Neutrophil (primary cell): ENCODE measurements at regions not wholly inside any gene's neighbourhood (a gene's known extent, or its start where the extent isn't known, plus 50 kb on each side); places are given as distances from the start of the nearest gene placed in this dataset.

Experiments
- H3K27ac ChIP-seq: fragments of 200-600 bp; sonication (generic); 2 replicates; pipeline ENCODE4 v1.5.1; 2016; ENCODE audit warnings: mild to moderate bottlenecking, moderate library complexity
- H3K27me3 ChIP-seq: fragments of 200-600 bp; sonication (generic); 2 replicates; pipeline ENCODE4 v1.6.0; 2016; ENCODE audit warnings: mild to moderate bottlenecking
- H3K36me3 ChIP-seq: fragments of 200-600 bp; sonication (generic); 2 replicates; pipeline ENCODE4 v1.5.1; 2017
- H3K4me1 ChIP-seq, 2 experiments: fragments of 200-600 bp in 1 of 2; sonication (generic) in 1 of 2; 1 replicate in 1 of 2; 2 replicates in 1 of 2; pipeline versions ENCODE4 v1.5.1 to v1.6.1; 2013 to 2016; ENCODE audit warnings: low read depth in 1 of 2, low read length in 1 of 2, mild to moderate bottlenecking in 1 of 2, moderate library complexity in 1 of 2; ENCODE audit not compliant: control insufficient read depth in 1 of 2, insufficient read depth in 1 of 2
- H3K4me3 ChIP-seq, 2 experiments: fragments of 200-600 bp in 1 of 2; sonication (generic) in 1 of 2; 1 replicate in 1 of 2; 2 replicates in 1 of 2; pipeline ENCODE4 v1.5.1; 2013 to 2016; ENCODE audit warnings: low read depth in 1 of 2, low read length in 1 of 2, mild to moderate bottlenecking in 1 of 2, moderate library complexity in 1 of 2
- H3K9me3 ChIP-seq: fragments of 200-600 bp; sonication (generic); 2 replicates; pipeline ENCODE4 v1.5.1; 2016
- TF ChIP-seq, protein P1 (sequence below): fragments of 200-600 bp; sonication (generic); IDR thresholded peaks from 2 replicates; pipeline ENCODE4 v1.5.1; 2016; ENCODE audit warnings: antibody characterized with exemption

DNA sequence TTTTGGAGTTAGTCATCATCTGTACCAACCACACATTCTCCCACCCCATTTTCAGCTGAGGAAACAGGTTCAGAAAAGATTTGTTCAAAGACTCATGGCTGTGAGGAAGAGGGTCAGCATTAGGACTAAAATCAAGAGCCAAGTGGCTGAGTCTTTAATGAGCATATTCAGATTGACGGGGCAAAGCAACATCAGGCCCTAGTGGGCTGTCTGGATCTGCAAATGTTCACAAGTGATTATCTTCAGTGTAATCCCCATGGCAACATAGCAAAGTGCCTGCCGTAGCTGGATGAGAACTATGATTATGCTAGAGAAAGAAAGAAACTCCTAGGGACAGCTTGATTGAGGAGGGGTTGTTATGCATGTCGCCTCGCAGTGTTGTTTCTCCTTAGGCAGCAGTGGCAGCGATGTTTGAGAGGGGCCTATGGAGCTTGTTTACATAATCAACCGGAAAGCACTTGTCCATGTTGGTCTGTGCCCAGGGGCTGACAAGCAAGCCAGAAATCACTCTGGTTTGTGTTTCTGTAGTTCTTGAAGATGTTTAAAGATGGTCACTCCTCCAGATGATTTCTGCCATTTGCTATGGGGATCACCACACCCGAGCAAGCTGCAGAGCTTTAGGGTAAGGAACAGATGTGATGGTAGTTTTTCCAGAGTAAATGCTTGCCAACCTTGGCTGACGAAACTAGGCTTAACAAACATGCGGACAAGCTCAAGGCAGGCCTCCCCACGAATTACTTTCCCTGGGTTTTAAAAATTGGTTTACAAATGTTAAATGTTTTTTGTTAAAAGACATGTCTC, 124.3 kb upstream of the MLIP start:
- TF ChIP-seq, protein P1, sequence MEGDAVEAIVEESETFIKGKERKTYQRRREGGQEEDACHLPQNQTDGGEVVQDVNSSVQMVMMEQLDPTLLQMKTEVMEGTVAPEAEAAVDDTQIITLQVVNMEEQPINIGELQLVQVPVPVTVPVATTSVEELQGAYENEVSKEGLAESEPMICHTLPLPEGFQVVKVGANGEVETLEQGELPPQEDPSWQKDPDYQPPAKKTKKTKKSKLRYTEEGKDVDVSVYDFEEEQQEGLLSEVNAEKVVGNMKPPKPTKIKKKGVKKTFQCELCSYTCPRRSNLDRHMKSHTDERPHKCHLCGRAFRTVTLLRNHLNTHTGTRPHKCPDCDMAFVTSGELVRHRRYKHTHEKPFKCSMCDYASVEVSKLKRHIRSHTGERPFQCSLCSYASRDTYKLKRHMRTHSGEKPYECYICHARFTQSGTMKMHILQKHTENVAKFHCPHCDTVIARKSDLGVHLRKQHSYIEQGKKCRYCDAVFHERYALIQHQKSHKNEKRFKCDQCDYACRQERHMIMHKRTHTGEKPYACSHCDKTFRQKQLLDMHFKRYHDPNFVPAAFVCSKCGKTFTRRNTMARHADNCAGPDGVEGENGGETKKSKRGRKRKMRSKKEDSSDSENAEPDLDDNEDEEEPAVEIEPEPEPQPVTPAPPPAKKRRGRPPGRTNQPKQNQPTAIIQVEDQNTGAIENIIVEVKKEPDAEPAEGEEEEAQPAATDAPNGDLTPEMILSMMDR = no peak
- H3K4me1 ChIP-seq = no peaks in the 10 kb centered on the region
- no peak overlapping the region for H3K27ac ChIP-seq
- H3K27me3 ChIP-seq = peaks cover 4% of the 10 kb centered on the region
- H3K9me3 ChIP-seq = no peaks in the 10 kb centered on the region
- no peaks in the 10 kb centered on the region for H3K36me3 ChIP-seq
- no peak overlapping the region for H3K4me3 ChIP-seq

DNA sequence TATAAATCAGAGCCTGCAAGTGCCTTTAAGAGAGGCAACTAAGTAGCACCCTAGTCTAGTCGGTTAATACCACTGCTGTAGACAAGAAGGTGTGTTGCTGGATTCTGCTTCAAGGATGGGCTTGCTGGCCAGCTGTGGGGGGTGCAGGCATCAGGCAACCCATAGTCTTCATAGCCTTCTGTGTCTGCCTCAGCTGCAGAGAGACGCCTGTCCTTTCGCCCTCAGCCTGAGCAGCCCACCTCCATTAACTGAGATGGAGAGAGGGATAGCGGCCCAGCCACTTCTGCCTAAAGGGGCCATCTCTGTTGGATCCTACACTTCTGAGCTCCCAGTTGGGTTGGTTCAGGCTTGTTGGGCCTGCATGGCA, 123.7 kb upstream of the MLIP start:
- Histone ChIP-seq H3K4me3 (no peak overlapping the region), H3K27ac (no peak overlapping the region), H3K9me3 (no peaks in the 10 kb centered on the region), H3K36me3 (no peaks in the 10 kb centered on the region), H3K27me3 (peaks cover 4% of the 10 kb centered on the region), H3K4me1 (no peaks in the 10 kb centered on the region)
- TF ChIP-seq, protein P1 = no peak

DNA sequence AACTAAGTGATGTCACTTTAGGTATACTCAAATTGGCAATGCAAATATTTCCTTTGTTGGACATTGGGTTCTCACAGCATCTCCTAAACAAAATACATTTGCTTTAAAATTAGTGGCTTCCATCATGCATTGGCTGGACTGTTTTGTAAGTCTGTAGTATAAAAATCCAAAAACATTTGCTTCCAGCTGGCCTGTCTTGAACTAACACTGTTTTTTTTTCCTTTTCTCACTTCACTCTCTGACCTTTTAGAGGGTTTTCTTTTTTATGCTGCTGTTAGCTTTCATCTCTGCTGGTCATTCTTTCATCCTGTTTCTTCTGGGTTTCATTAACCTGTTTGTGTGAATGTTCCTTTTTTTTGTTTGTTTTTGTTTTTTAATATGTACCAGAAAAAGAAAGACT, 121.7 kb upstream of the MLIP start:
- no peaks in the 10 kb centered on the region for H3K36me3 ChIP-seq
- H3K27me3 ChIP-seq = peaks cover under 1% of the 10 kb centered on the region
- no peak overlapping the region for H3K27ac ChIP-seq
- TF ChIP-seq, protein P1 = no peak
- no peaks in the 10 kb centered on the region for H3K9me3 ChIP-seq
- no peaks in the 10 kb centered on the region for H3K4me1 ChIP-seq
- H3K4me3 ChIP-seq = no peak overlapping the region

DNA sequence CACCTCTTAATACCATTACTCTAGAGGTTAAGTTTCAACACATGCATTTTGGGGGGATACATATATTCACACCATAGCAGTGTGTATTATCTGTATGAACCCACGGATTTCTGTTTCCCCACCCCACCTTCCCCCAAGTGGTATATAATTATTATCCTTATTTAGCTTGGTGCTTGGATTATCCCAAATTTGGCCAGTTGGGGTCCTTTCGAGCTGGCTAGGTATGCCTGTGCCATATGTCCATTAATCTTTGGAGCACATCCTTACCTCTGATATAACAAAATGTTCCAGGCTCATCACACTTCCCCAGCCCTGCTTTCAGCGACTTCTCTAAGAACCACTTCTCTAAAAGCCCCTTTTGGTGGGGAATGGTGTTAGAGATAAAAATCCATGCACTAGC, 118.7 kb upstream of the MLIP start:
- Histone ChIP-seq H3K4me3 (no peak overlapping the region), H3K27me3 (no peaks in the 10 kb centered on the region), H3K4me1 (no peaks in the 10 kb centered on the region), H3K9me3 (no peaks in the 10 kb centered on the region), H3K36me3 (no peaks in the 10 kb centered on the region), H3K27ac (no peak overlapping the region)
- TF ChIP-seq, protein P1 = no peak

DNA sequence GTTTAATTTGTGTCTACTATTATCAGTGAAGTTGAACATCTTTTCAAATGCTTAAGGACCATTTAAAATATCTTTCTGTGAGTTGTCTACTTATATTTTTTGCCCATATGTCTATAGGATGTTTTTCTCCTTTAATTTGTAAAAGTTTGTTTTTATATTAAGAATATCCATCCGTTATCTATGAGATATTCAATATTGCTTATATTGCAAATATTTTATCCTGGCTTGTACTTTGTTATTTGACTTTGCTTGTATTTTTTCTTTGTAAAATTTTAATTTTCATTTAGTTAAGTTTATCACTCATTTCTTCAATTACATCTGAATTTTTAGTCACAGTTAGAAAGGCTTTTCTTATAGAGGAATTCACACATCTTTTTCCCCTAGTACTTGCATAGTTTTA, 117.0 kb upstream of the MLIP start:
- Histone ChIP-seq H3K27ac (no peak overlapping the region), H3K4me3 (no peak overlapping the region)

More for the DNA sequence above, 117.0 kb upstream of the MLIP start:
- no peaks in the 10 kb centered on the region for H3K36me3 ChIP-seq
- H3K4me1 ChIP-seq = no peaks in the 10 kb centered on the region
- no peaks in the 10 kb centered on the region for H3K27me3 ChIP-seq
- no peaks in the 10 kb centered on the region for H3K9me3 ChIP-seq
- TF ChIP-seq, protein P1 = no peak
